ENCODE measurements at regions not wholly inside any gene's neighbourhood (a gene's known extent, or its start where the extent isn't known, plus 50 kb on each side); places are given as distances from the start of the nearest gene placed in this dataset.

GRCh38 chr14:82911930-82912329 is 1378.3 kb upstream of the SEL1L start:
- H3K79me2 ChIP-seq (ENCODE audit: control insufficient read depth, insufficient read depth, low read length) = no peaks in the 10 kb centered on the region
- FAIRE-seq (no peak), DNase-seq (ENCODE audit: low read depth, low spot score) (no peak)
- H3K9ac ChIP-seq (replicated peaks; ENCODE audit: extremely low read depth, insufficient read depth, low read length) = no peak overlapping the region
- intact Hi-C loops (cut with micrococcal nuclease) (no loop called here), dilution Hi-C loops (cut with MboI; ENCODE audit: extremely low pct_ligation_motif_present, low sequenced_read_pairs) (no loop called here)
- ChIA-PET POLR2A (no interaction called here), CTCF (no interaction called here)
- no peaks in the 10 kb centered on the region for H4K20me1 ChIP-seq (replicated peaks; ENCODE audit: control insufficient read depth, extremely low read depth, insufficient read depth, low read length)
- H3K4me3 ChIP-seq (replicated peaks in 1 of 3; ENCODE audit: insufficient read depth in 1 of 3, low read depth in 1 of 3, low read length in 3 of 3) = no peak overlapping the region
- no peaks in the 10 kb centered on the region for H3K4me1 ChIP-seq (ENCODE audit: control insufficient read depth, extremely low read depth, insufficient read depth, low read length)
- no peak overlapping the region for H3K27ac ChIP-seq (ENCODE audit: insufficient read depth, low read depth, low read length)
- H3K9me3 ChIP-seq (replicated peaks; ENCODE audit: control insufficient read depth, insufficient read depth, low read length) = no peaks in the 10 kb centered on the region
- no TSS peak for BruUV-seq (replicated peaks)
- no peaks in the 10 kb centered on the region for H3K9me1 ChIP-seq (replicated peaks; ENCODE audit: control insufficient read depth, extremely low read depth, insufficient read depth, low read length)
- no peak for TF ChIP-seq FOS (IDR thresholded peaks at IDR 0.05; ENCODE audit: borderline replicate concordance, insufficient read depth, low read length)
- no peak for TF ChIP-seq EZH2 (IDR thresholded peaks at IDR 0.05; ENCODE audit: borderline replicate concordance, low read depth, low read length, severe bottlenecking)
- no peak for TF ChIP-seq JUN (IDR thresholded peaks at IDR 0.05; ENCODE audit: borderline replicate concordance, insufficient read depth, insufficient read length, low read depth)
- TF ChIP-seq GATA2 (IDR thresholded peaks at IDR 0.05; ENCODE audit: insufficient read depth, insufficient read length, low read depth, low read length) = no peak
- no peak for TF ChIP-seq CTCF (IDR thresholded peaks at IDR 0.05; ENCODE audit: extremely low read depth in 1 of 2, insufficient read depth in 1 of 2, low read depth in 1 of 2, low read length in 2 of 2)
- no peak for TF ChIP-seq POLR2A (IDR thresholded peaks at IDR 0.05; ENCODE audit: low read depth, low read length)
- no peak for TF ChIP-seq MAX (IDR thresholded peaks at IDR 0.05; ENCODE audit: insufficient read depth, insufficient read length)
- TF ChIP-seq POLR2AphosphoS5 (IDR thresholded peaks at IDR 0.05; ENCODE audit: insufficient read depth, low read depth, low read length) = no peak
- TF ChIP-seq MYC (IDR thresholded peaks at IDR 0.05; ENCODE audit: low read depth, low read length) = no peak
- no peaks in the 10 kb centered on the region for H3K27me3 ChIP-seq (ENCODE audit: control insufficient read depth in 2 of 2, insufficient read depth in 2 of 2, low read length in 2 of 2)
- no peaks in the 10 kb centered on the region for H3K36me3 ChIP-seq (ENCODE audit: control insufficient read depth in 2 of 2, extremely low read depth in 1 of 2, insufficient read depth in 2 of 2, low read length in 2 of 2)
- no peak overlapping the region for H3K4me2 ChIP-seq (ENCODE audit: insufficient read depth, low read length)
- H2AFZ ChIP-seq (ENCODE audit: low read depth, low read length) = no peak overlapping the region
